HG02884 (cell line): ENCODE measurements at regions not wholly inside any gene's neighbourhood (a gene's known extent, or its start where the extent isn't known, plus 50 kb on each side); places are given as distances from the start of the nearest gene placed in this dataset.

ENCODE experiments used
- ATAC-seq: cut with Tn5 transposase; IDR thresholded peaks from one replicate; pipeline ENCODE4 v1.9.1; 2021; ENCODE audit warnings: mild to moderate bottlenecking, moderate library complexity; ENCODE audit not compliant: unreplicated experiment

- no peak for ATAC-seq
Observed at GRCh38 chr4:20302336-20302735, 50.6 kb downstream of the SLIT2 start.

GRCh38 chr4:20305976-20306375, 54.3 kb downstream of the SLIT2 start:
- ATAC-seq = no peak

- no peak for ATAC-seq
Observed at GRCh38 chr4:20311856-20312255, 60.2 kb downstream of the SLIT2 start.

- peak; percentile 59 for ATAC-seq
Observed at GRCh38 chr4:20313237-20314030, 61.7 kb downstream of the SLIT2 start.

GRCh38 chr4:20317424-20317985, 65.8 kb downstream of the SLIT2 start:
- ATAC-seq = no peak

- no peak for ATAC-seq
Observed at GRCh38 chr4:20318001-20318908, 66.5 kb downstream of the SLIT2 start.

DNA sequence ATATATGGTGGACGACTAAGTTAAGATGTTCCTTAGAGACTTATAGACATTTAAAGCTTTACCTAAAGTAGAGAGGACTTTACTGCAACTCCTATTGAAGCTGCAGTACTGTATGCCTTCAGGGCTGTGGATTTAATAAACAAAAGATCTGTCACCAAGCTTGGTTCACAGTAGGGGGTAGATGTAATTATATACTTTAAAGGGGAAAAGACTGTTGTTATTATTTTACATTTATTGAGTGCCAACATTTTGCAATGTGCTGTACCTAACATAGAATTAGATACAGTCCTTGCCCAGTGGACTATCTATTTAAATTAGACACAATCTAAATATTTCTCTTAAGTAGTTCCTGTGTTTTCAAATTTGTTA, 67.2 kb downstream of the SLIT2 start:
- no peak for ATAC-seq

- ATAC-seq = no peak
Observed at GRCh38 chr4:20319825-20320612, 68.3 kb downstream of the SLIT2 start.

- ATAC-seq = no peak
Observed at GRCh38 chr4:20323991-20324390, 72.3 kb downstream of the SLIT2 start.

DNA sequence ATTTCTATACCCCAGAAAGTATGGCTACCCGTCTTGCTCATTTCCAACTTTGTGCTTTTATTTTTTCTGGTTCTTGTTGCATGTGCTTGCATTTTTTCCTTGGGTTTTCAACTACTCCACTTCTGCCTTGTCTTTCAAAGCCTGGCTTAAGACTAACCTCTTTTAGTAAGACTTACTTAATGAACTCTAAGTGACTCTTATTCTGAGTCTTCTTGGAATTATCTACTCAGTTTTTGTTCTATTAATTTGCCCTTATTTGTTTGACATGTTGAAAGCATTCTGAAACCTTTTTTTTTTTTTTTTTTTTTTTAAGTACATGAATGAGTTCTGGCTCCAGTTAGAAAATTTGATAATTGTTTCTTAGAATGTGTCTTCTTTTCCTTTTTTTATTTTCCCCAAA, 74.8 kb downstream of the SLIT2 start:
- no peak for ATAC-seq

DNA sequence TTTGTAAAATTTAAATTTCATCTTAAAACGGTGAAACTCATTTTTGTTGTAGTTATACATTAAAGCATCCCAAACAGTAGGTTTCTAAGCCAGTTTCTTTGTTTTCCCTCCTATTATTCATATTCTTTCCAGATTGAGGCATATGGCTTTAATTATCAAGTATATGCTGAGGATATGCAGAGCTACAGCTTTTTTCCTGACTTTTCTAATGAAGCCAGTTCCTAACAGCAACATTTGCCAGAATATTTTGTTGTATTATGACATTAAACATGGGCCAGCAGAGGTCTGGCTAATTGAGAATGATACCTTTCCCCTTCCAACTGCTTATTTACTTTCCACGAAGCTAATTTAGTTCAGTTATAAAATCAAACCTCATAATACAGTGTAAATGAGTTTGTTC, 75.3 kb downstream of the SLIT2 start:
- ATAC-seq = no peak

DNA sequence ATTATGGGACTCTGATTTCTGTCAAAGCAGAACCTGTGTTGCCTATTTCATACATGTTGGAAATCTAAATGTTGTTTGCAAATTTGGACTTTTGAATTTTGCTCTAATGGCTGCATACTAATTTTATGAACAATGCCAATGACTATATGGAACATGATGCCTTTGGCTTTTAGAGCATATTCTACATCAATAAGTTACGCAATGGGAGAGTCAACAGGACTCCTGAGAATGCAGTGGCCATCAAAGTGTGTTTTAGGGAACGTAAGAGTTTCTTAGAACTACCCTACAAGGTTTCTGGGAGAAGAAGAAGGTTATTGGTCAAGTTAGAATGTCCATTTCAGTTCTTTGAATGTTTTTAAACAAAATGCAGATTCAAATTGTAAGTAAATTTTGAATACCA, 76.1 kb downstream of the SLIT2 start:
- no peak for ATAC-seq

- no peak for ATAC-seq
Observed at GRCh38 chr4:20331642-20332041, 79.9 kb downstream of the SLIT2 start.

GRCh38 chr4:20333141-20333715, 81.5 kb downstream of the SLIT2 start:
- no peak for ATAC-seq

- no peak for ATAC-seq
Observed at GRCh38 chr4:20337261-20337664, 85.6 kb downstream of the SLIT2 start.

GRCh38 chr4:20338841-20339240, 87.1 kb downstream of the SLIT2 start:
- ATAC-seq = no peak

GRCh38 chr4:20341134-20341738, 89.5 kb downstream of the SLIT2 start:
- no peak for ATAC-seq

DNA sequence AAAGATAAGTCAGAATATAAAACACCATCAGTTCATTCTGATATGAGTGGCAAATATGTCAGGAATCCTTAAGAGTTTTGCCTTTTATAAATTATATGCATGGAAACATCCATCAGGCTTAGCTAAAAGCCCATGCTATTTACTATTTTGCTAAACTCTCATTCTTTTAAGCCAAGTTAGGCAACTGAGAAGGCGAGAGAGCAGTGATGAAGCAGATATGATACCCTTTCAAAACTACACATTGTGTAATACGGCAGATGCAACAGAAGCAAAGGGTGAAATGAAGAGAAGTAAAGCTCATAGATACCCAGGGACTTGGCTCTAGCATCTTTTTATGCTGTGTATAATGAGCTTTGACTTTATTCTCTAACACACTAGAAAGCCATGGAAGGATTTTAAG, 95.8 kb downstream of the SLIT2 start:
- no peak for ATAC-seq

- ATAC-seq = no peak
Observed at GRCh38 chr4:20348411-20348810, 96.7 kb downstream of the SLIT2 start.
